ENCODE measurements at regions not wholly inside any gene's neighbourhood (a gene's known extent, or its start where the extent isn't known, plus 50 kb on each side); places are given as distances from the start of the nearest gene placed in this dataset.

DNA sequence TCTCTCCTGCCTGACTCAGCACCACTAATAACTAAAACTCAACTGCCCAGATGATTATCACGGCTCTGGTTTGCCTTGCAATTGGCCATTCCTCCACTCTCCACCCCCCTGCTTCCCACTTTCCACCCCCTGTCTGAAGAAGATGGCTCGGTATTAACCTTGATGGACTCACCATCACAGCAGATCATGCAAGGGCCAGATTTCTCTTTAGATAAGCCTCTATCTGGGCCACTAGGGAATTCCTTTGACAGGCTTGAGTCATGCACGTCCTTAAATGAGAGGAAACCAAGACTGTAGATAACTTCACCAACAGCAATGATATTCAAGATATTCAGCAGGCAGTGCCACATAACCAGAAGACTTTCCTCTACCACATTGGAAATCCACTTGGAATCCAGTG lies 131.1 kb upstream of the NBEA start:
- no peak for DNase-seq (ENCODE audit: low read depth in 2 of 2)

DNA sequence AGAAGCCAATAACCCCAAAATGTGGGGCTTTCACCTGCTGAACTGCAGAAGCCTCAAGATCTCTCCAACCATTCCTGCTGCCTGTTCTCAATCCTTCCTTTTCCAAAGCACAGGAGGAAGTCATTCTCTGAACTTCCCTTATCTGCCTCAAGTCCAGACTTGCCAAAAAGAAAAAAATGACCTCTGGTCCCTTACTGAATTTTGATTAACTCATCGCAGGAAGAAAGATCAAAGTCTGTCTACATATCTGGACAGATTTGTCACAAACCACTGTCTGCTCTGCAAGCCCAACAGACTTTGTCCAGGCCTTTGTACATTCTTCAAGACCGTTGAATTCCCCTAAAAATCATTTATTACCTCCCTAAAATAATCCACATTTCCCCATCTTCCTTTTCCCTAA lies 126.5 kb upstream of the NBEA start:
- no peak for DNase-seq (ENCODE audit: low read depth in 2 of 2)

DNA sequence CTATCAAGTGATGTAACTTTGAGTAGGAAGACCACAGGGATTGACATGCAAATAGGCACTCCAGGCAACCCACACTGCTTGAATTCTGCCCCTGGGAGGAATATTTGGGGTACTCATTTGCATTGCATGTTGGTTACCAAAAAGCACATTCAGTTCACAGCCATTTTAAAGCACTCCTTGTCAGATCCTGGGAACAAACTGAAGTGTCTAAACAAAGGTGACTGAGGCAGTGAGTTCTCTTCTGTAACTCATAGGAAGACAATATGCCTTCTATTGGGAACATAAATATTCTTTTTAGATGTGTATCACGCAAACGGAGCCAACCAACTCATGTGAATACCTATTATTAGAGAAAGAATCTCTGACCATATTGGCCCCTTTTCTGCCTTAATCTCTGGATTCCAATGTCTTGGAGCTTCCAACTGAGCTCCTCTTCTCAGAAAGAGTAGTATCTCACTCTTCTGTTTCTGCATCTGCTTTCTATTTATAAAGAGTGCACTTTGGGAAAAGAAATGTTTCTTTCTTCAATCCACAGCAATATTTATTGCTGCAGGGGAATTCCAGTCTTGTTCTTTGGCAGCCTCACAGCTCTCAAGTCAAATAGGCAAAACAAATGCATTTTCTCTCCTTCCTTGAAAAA lies 125.7 kb upstream of the NBEA start:
- DNase-seq (ENCODE audit: low read depth in 2 of 2), result no peak

GRCh38 chr13:34816908-34817665 lies 125.0 kb upstream of the NBEA start:
- DNase-seq (ENCODE audit: low read depth in 2 of 2), result no peak

DNA sequence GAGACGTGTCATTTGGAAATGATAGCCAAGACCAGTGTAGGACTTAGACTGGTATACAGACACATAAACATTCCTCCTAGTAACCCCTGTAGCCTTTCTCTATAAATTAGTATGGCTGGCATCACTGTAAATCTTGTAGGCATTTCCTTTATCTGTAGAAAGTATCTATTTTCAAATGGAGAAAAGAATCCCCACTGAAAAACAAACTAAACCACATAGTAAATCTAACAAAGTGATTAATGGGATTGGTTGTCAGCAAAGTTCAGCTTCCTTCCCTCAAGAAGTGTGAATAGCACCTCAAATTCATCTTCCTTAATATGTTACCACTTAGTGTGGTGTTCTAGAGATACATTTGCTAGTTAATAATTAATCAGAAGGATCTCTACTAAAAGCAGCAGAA lies 119.4 kb upstream of the NBEA start:
- no peak for DNase-seq (ENCODE audit: low read depth in 2 of 2)

DNA sequence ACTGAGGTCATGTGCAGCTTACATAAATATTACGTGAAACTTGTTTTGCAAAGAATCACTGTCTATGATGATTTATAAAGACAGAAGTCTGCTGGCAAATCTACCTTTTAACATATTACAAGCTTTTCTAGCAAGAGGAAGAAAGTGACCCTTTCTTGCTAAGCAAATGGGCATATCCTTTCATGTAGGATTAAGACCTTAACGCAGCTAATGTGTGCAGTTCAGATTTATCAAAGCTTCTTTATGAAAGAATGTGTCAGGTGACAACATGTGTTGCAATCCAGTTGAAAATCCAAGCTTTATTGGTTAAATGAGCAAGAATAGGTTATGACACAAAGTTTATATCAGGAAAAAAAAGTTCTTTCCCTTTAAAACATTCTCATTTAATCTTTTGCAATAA lies 115.6 kb upstream of the NBEA start:
- DNase-seq (ENCODE audit: low read depth in 2 of 2), result no peak

GRCh38 chr13:34833562-34834182 lies 108.4 kb upstream of the NBEA start:
- DNase-seq (ENCODE audit: low read depth in 2 of 2), result no peak

DNA sequence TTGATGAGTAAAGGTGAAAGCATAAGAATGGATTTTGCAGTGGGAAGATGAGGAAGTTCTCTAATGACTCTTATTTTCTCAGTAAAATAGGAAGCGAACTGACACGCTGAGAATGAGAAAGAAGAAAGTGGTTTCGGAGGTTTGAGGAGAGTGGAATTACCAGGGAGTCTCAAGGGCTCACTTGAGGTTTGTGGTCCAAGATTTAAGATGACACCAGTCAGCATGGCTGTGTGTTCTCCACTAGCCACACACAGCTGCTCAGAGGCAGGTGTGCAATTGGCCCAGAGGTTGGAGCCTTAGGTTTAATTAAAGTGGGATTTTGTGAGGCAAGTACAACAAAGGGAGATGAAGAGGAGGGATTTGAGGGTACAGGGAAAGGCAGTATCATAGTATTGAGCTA lies 99.6 kb upstream of the NBEA start:
- DNase-seq (ENCODE audit: low read depth in 2 of 2), result no peak

DNA sequence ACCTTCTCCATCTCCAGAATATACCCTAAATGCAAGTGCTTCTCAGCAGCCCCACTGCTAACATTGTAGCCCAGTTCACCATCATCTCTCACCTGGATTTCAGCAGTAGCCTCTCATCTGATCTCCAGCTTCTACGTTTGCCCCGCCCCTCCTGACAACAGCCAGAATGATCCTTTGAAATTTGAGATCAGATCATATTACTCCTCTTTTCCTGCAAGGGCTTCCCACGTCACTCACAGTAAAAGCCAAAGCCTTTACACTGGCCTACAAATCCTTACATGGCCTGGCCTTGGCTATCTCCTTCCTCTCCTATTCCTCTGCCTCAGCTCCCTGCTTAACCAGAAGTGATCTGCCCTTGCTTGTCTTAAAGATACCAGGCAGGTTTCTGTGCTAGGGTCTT lies 94.3 kb upstream of the NBEA start:
- no peak for DNase-seq (ENCODE audit: low read depth in 2 of 2)

- DNase-seq (ENCODE audit: low read depth in 2 of 2), result no peak
Observed at GRCh38 chr13:34849406-34849805, 92.7 kb upstream of the NBEA start.

DNA sequence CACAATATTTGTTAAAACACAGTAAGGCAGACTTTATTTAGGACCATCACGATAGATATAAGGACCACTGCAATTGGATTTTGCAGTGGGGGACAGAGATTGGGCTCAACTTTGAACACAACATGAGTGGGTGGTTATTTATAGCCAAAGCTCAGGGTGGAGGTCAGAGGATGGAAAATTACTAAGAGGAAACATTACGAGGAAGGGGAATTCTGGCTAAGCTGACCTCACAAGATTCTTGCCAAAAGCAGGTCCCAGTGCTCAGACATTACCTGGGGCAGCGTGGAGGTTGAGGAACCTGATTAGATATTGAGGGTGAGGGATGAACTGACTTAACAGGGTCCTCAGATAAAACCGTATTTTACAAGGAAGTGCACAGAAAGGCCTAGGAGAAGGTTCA lies 88.9 kb upstream of the NBEA start:
- no peak for DNase-seq (ENCODE audit: low read depth in 2 of 2)

DNA sequence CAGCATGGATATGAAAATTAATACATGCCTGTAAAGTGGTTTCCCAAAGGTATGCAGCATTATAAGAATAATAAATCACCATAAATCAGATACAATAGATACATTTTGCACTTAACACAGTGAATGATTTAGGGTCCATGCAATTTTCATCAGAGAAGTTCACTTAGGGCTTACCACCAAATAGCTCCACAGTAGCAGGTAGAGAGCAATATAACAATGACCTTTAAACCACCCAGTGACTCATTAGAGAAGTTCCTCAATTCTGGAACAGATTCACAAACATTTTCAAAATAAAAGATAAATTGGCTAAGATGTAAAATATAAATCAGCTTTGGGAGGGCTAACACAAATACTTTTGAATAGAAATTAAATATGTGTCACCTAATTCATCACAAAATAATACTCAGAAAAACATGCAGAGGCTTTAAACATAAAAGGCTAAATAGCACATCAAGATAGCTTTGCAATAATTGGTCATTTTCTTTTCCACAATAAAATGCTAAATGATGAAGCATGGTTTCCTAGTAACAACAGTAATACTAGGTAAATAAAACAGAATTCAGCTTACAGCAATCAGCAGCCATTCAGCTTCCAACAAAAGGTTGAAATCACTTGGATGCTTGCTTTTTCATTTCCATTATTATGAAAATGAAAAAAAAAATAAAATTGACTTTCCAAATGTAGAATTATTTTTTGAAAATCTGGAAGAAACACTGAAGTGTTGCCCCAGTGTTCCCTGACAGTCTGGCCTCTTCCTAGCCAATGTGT lies 84.3 kb upstream of the NBEA start:
- DNase-seq (ENCODE audit: low read depth in 2 of 2), result no peak

DNA sequence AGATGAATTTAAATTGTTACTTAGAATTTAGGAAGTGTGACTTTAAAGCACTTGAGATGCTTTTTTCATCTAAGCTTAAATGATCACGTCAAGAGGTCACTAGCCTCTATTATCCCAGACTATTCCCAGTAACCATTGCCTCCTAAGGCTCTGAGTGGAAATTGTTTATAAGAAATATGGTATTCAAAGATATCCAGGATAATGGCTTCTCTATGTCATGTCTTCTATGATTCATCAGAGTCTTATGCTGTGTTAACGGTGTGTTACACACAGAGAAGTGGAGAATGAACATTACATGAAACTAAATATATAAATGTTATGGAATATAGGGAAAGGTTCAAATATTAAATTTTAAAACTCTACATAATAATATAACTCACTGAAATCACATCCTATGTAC lies 79.8 kb upstream of the NBEA start:
- no peak for DNase-seq (ENCODE audit: low read depth in 2 of 2)

GRCh38 chr13:34862716-34863115 lies 79.4 kb upstream of the NBEA start:
- DNase-seq (ENCODE audit: low read depth in 2 of 2), result no peak

- no peak for DNase-seq (ENCODE audit: low read depth in 2 of 2)
Observed at GRCh38 chr13:34863360-34864135, 78.5 kb upstream of the NBEA start.

GRCh38 chr13:34864671-34865070 lies 77.4 kb upstream of the NBEA start:
- no peak for DNase-seq (ENCODE audit: low read depth in 2 of 2)

DNA sequence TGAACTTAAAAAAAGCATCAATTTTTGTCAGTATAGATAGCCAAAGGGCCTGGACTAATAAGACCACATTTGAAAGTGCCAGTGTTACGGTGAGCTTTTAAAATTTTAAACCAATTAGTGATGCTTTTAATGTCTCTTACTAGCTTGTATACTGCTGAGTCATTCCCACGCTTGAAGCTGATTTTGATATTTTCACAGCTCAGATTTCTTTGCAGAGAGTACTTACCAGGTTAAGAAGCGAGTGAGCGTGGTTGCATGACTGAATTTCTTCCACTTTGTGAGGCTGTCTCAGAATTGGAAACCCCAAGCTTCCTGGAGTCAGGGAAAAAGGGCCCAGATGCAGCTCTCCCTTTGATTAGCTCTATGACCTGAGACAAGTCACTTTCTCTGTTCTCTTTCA lies 74.5 kb upstream of the NBEA start:
- no peak for DNase-seq (ENCODE audit: low read depth in 2 of 2)

DNA sequence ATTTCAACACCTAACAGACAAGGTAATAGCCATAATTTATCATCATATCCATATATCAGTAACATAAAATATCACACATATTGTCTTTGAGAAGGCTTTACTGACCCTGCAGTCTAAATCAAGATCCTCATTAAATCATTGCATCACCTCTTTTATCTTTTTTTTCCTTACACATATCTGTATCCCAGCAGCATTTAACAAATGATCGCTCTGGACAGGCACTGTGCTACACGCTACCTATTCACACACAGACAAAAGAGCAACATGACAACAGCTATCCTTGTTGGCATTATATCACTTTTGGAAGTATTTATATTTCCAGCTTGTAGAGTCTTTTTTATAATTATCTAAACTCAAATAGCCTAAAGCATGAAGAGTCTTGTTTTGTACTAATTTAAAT lies 73.3 kb upstream of the NBEA start:
- DNase-seq (ENCODE audit: low read depth in 2 of 2), result no peak

GRCh38 chr13:34869696-34870095 lies 72.4 kb upstream of the NBEA start:
- DNase-seq (ENCODE audit: low read depth in 2 of 2), result no peak

- no peak for DNase-seq (ENCODE audit: low read depth in 2 of 2)
Observed at GRCh38 chr13:34878329-34878728, 63.7 kb upstream of the NBEA start.

DNA sequence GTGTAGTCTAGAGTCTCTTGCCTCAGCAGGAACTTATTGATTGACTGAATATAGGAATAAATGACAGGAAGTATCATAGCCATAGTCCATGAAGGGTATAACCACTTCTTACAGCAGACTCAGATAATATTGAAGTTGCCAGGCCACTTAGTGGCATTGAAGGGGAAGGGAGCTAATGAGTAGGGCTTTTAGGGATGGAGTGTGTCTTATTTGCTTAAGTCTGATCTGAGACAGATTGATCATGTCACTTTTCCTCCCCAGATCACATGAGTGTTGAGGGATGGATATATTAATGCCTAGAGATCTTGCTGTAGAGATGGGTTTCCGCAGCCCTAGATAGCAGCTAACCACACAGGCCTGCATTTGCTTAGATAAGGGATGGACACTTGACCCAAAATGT lies 62.2 kb upstream of the NBEA start:
- DNase-seq (ENCODE audit: low read depth in 2 of 2), result no peak

DNA sequence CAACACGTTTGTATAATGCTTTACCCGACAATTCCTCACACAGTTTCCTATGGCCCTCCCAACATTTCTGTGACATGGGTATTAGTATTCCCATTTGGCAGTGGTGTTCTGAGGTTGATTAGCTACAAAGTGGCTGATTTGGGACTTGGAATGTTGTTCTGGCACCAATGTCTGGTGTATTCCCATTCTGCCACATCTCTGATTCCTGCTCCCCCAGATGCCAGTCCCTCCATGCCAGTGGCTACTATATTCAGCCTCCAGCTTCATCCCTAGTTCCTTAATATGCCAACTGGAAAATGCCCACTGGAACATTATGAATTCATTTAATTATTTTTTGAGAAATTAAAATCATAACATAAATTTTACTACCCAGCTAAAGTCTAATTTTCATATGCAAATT lies 60.6 kb upstream of the NBEA start:
- DNase-seq (ENCODE audit: low read depth in 2 of 2), result no peak

Data from stimulated activated CD8-positive, alpha-beta memory T cell treated with anti-CD3 and anti-CD28 coated beads, Interleukin-7, amount 100 ng/mL, for 4 hours (primary cell).